Mammary epithelial cell (primary cell): ENCODE measurements at regions not wholly inside any gene's neighbourhood (a gene's known extent, or its start where the extent isn't known, plus 50 kb on each side); places are given as distances from the start of the nearest gene placed in this dataset.

Experiments
- EZH2 ChIP-seq: IDR thresholded peaks from 2 replicates; pipeline ENCODE4 v1.6.1; 2012; ENCODE audit warnings: low read length, inconsistent platforms, borderline replicate concordance
- TF ChIP-seq, protein P1 (sequence below), 2 donors: IDR thresholded peaks in 1 of 2; conservative IDR thresholded peaks in 1 of 2; 2 replicates each; pipeline ENCODE4 v1.5.1; 2011 to 2012; ENCODE audit warnings: inconsistent platforms in 2 of 2, low read length in 2 of 2, mild to moderate bottlenecking in 2 of 2, control low read depth in 1 of 2, low read depth in 1 of 2; ENCODE audit not compliant: insufficient read depth in 1 of 2; ENCODE audit errors: extremely low read depth in 1 of 2

- TF ChIP-seq, protein P1, sequence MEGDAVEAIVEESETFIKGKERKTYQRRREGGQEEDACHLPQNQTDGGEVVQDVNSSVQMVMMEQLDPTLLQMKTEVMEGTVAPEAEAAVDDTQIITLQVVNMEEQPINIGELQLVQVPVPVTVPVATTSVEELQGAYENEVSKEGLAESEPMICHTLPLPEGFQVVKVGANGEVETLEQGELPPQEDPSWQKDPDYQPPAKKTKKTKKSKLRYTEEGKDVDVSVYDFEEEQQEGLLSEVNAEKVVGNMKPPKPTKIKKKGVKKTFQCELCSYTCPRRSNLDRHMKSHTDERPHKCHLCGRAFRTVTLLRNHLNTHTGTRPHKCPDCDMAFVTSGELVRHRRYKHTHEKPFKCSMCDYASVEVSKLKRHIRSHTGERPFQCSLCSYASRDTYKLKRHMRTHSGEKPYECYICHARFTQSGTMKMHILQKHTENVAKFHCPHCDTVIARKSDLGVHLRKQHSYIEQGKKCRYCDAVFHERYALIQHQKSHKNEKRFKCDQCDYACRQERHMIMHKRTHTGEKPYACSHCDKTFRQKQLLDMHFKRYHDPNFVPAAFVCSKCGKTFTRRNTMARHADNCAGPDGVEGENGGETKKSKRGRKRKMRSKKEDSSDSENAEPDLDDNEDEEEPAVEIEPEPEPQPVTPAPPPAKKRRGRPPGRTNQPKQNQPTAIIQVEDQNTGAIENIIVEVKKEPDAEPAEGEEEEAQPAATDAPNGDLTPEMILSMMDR (conservative IDR thresholded peaks at IDR 0.05 in 1 of 2, IDR thresholded peaks at IDR 0.05 in 1 of 2; ENCODE audit: extremely low read depth in 1 of 2, insufficient read depth in 1 of 2, low read depth in 1 of 2, low read length in 2 of 2): no peak
- TF ChIP-seq EZH2: no peak
Observed at GRCh38 chr4:83701041-83701440, 165.1 kb downstream of the GPAT3 start.
